ENCODE measurements at regions not wholly inside any gene's neighbourhood (a gene's known extent, or its start where the extent isn't known, plus 50 kb on each side); places are given as distances from the start of the nearest gene placed in this dataset.
"Not testable (repeated sequence)": the region's sequence is repeated elsewhere in the genome, so short reads cannot be mapped to it uniquely, and the experiment has no call there.

- H3K36me3 ChIP-seq, result no peaks in the 10 kb centered on the region
- H3K9me3 ChIP-seq (ENCODE audit: low read depth), result no peaks in the 10 kb centered on the region
- no peak overlapping the region for H3K4me3 ChIP-seq
- no peak for DNase-seq (ENCODE audit: low read depth in 1 of 2, low spot score in 1 of 2)
- H3K4me1 ChIP-seq (ENCODE audit: low read depth), result no peaks in the 10 kb centered on the region
- no peak overlapping the region for H3K27ac ChIP-seq
- no peak for TF ChIP-seq CTCF (IDR thresholded peaks at IDR 0.05; ENCODE audit: low read depth, low read length)
- no peaks in the 10 kb centered on the region for H3K27me3 ChIP-seq
These were observed 266.3 kb downstream of the SI start for GRCh38 chr3:164812042-164812441.

GRCh38 chr3:164806188-164806587 lies 272.1 kb downstream of the SI start:
- Histone ChIP-seq H3K27me3 (no peaks in the 10 kb centered on the region), H3K4me3 (no peak overlapping the region), H3K9me3 (ENCODE audit: low read depth) (no peaks in the 10 kb centered on the region), H3K36me3 (no peaks in the 10 kb centered on the region), H3K27ac (no peak overlapping the region), H3K4me1 (ENCODE audit: low read depth) (no peaks in the 10 kb centered on the region)
- no peak for TF ChIP-seq CTCF (IDR thresholded peaks at IDR 0.05; ENCODE audit: low read depth, low read length)
- no peak for DNase-seq (ENCODE audit: low read depth in 1 of 2, low spot score in 1 of 2)

GRCh38 chr3:164794099-164794498 lies 284.2 kb downstream of the SI start:
- H3K36me3 ChIP-seq, result no peaks in the 10 kb centered on the region
- H3K27me3 ChIP-seq, result no peaks in the 10 kb centered on the region
- no peaks in the 10 kb centered on the region for H3K4me1 ChIP-seq (ENCODE audit: low read depth)
- H3K27ac ChIP-seq, result no peak overlapping the region
- TF ChIP-seq CTCF (IDR thresholded peaks at IDR 0.05; ENCODE audit: low read depth, low read length), result no peak
- H3K4me3 ChIP-seq, result no peak overlapping the region
- H3K9me3 ChIP-seq (ENCODE audit: low read depth), result no peaks in the 10 kb centered on the region
- DNase-seq (ENCODE audit: low read depth in 1 of 2, low spot score in 1 of 2), result no peak

GRCh38 chr3:164791263-164791662 lies 287.0 kb downstream of the SI start:
- no peaks in the 10 kb centered on the region for H3K36me3 ChIP-seq
- no peak overlapping the region for H3K27ac ChIP-seq
- no peak overlapping the region for H3K4me3 ChIP-seq
- H3K4me1 ChIP-seq (ENCODE audit: low read depth), result no peaks in the 10 kb centered on the region
- DNase-seq (ENCODE audit: low read depth in 1 of 2, low spot score in 1 of 2), result no peak
- H3K27me3 ChIP-seq, result no peaks in the 10 kb centered on the region
- TF ChIP-seq CTCF (IDR thresholded peaks at IDR 0.05; ENCODE audit: low read depth, low read length), result no peak
- no peaks in the 10 kb centered on the region for H3K9me3 ChIP-seq (ENCODE audit: low read depth)

GRCh38 chr3:164784407-164784806 lies 293.9 kb downstream of the SI start:
- H3K9me3 ChIP-seq (ENCODE audit: low read depth); DNase-seq (ENCODE audit: low read depth in 1 of 2, low spot score in 1 of 2); H3K4me3 ChIP-seq; H3K36me3 ChIP-seq; H3K27me3 ChIP-seq; H3K27ac ChIP-seq; H3K4me1 ChIP-seq (ENCODE audit: low read depth): not testable (repeated sequence)

GRCh38 chr3:164781755-164782154 lies 296.5 kb downstream of the SI start:
- no peak for DNase-seq (ENCODE audit: low read depth in 1 of 2, low spot score in 1 of 2)
- no peaks in the 10 kb centered on the region for H3K36me3 ChIP-seq
- H3K4me1 ChIP-seq (ENCODE audit: low read depth), result peaks cover 4% of the 10 kb centered on the region
- H3K27me3 ChIP-seq, result no peaks in the 10 kb centered on the region
- TF ChIP-seq CTCF (IDR thresholded peaks at IDR 0.05; ENCODE audit: low read depth, low read length), result no peak
- H3K9me3 ChIP-seq (ENCODE audit: low read depth), result no peaks in the 10 kb centered on the region
- no peak overlapping the region for H3K27ac ChIP-seq
- no peak overlapping the region for H3K4me3 ChIP-seq
